Brain microvascular endothelial cell (primary cell): ENCODE measurements at regions not wholly inside any gene's neighbourhood (a gene's known extent, or its start where the extent isn't known, plus 50 kb on each side); places are given as distances from the start of the nearest gene placed in this dataset.

Experiments
- DNase-seq: peaks from one replicate; pipeline ENCODE4 v3.0.0-alpha.2; 2020
- H3K27ac ChIP-seq: fragments of 250-450 bp; sonication (Bioruptor Pico); 2 replicates; pipeline ENCODE4 v1.5.1; 2020; ENCODE audit warnings: mild to moderate bottlenecking, moderate library complexity
- H3K27me3 ChIP-seq: fragments of 250-450 bp; sonication (Bioruptor Pico); replicated peaks from 2 replicates; pipeline ENCODE4 v1.5.1; 2020; ENCODE audit warnings: mild to moderate bottlenecking
- H3K36me3 ChIP-seq: fragments of 250-450 bp; sonication (Bioruptor Pico); replicated peaks from 2 replicates; pipeline ENCODE4 v1.5.1; 2020; ENCODE audit warnings: mild to moderate bottlenecking
- H3K4me3 ChIP-seq: 2 replicates; pipeline ENCODE4 v1.5.1; 2011; ENCODE audit warnings: low read depth, mild to moderate bottlenecking, control low read depth, low read length, moderate library complexity
- CTCF ChIP-seq: IDR thresholded peaks from 2 replicates; pipeline ENCODE4 v1.5.1; 2011; ENCODE audit warnings: low read depth, mild to moderate bottlenecking, moderate library complexity, low read length, control low read depth, inconsistent platforms; ENCODE audit errors: missing control alignments
- in situ Hi-C: cut with HindIII; loops from 2 replicates; pipeline ENCODE4 v1.10.0; 2017; ENCODE audit warnings: low sequenced_read_pairs, low pct_ligation_motif_present

GRCh38 chr20:24892522-24892921 is 56.5 kb upstream of the CST7 start:
- TF ChIP-seq CTCF: no peak
- no peaks in the 10 kb centered on the region for H3K27me3 ChIP-seq
- H3K36me3 ChIP-seq: no peaks in the 10 kb centered on the region
- no peak overlapping the region for H3K4me3 ChIP-seq
- no peak for DNase-seq
- in situ Hi-C loops: no loop called here
- no peak overlapping the region for H3K27ac ChIP-seq

- no peak for DNase-seq
- in situ Hi-C loops: no loop called here
- no peaks in the 10 kb centered on the region for H3K36me3 ChIP-seq
- no peak overlapping the region for H3K4me3 ChIP-seq
- no peak overlapping the region for H3K27ac ChIP-seq
- TF ChIP-seq CTCF: no peak
- H3K27me3 ChIP-seq: no peaks in the 10 kb centered on the region
Measured at GRCh38 chr20:24892931-24893330, 56.1 kb upstream of the CST7 start.

GRCh38 chr20:24894488-24894887 is 54.6 kb upstream of the CST7 start:
- no peak for TF ChIP-seq CTCF
- H3K4me3 ChIP-seq: no peak overlapping the region
- in situ Hi-C loops: no loop called here

GRCh38 chr20:24894967-24895366 is 54.1 kb upstream of the CST7 start:
- Histone ChIP-seq H3K27me3 (no peaks in the 10 kb centered on the region), H3K4me3 (no peak overlapping the region), H3K27ac (no peak overlapping the region), H3K36me3 (no peaks in the 10 kb centered on the region)
- no peak for TF ChIP-seq CTCF
- no peak for DNase-seq
- in situ Hi-C loops: no loop called here

More at GRCh38 chr20:24894488-24894887, 54.6 kb upstream of the CST7 start:
- Histone ChIP-seq H3K36me3 (no peaks in the 10 kb centered on the region), H3K27me3 (no peaks in the 10 kb centered on the region), H3K27ac (no peak overlapping the region)
- no peak for DNase-seq

GRCh38 chr20:24895431-24895830 is 53.6 kb upstream of the CST7 start:
- in situ Hi-C loops: no loop called here
- Histone ChIP-seq H3K36me3 (no peaks in the 10 kb centered on the region), H3K27ac (no peak overlapping the region), H3K4me3 (no peak overlapping the region), H3K27me3 (no peaks in the 10 kb centered on the region)
- no peak for DNase-seq
- TF ChIP-seq CTCF: no peak

- in situ Hi-C loops: no loop called here
- no peak for TF ChIP-seq CTCF
- Histone ChIP-seq H3K4me3 (no peak overlapping the region), H3K36me3 (no peaks in the 10 kb centered on the region), H3K27me3 (no peaks in the 10 kb centered on the region), H3K27ac (no peak overlapping the region)
- no peak for DNase-seq
Measured at GRCh38 chr20:24895898-24896658, 53.0 kb upstream of the CST7 start.
